CD14-positive monocyte (primary cell): ENCODE measurements at regions not wholly inside any gene's neighbourhood (a gene's known extent, or its start where the extent isn't known, plus 50 kb on each side); places are given as distances from the start of the nearest gene placed in this dataset.

Experiments used
- DNase-seq, 3 donors: peaks; one replicate each; pipeline ENCODE4 v3.0.0-alpha.2; 2011 to 2022
- H2AFZ ChIP-seq: 2 replicates; pipeline ENCODE4 v1.6.0; 2012; ENCODE audit warnings: mild to moderate bottlenecking, low read depth, low read length, inconsistent platforms; ENCODE audit not compliant: insufficient read depth, poor library complexity, severe bottlenecking
- H3K27ac ChIP-seq, 2 donors: 1 replicate in 1 of 2; 2 replicates in 1 of 2; pipeline ENCODE4 v1.5.1; 2012 to 2013; ENCODE audit warnings: low read length in 2 of 2, control low read depth in 1 of 2, inconsistent platforms in 1 of 2, low read depth in 1 of 2, mild to moderate bottlenecking in 1 of 2
- H3K27me3 ChIP-seq, 2 donors: one replicate each; pipeline versions ENCODE4 v1.6.0 to v1.6.1; 2011 to 2013; ENCODE audit warnings: low read length in 2 of 2; ENCODE audit not compliant: control insufficient read depth in 2 of 2, insufficient read depth in 2 of 2
- H3K36me3 ChIP-seq, 2 donors: replicated peaks in 1 of 2; 1 replicate in 1 of 2; 2 replicates in 1 of 2; pipeline versions ENCODE4 v1.5.1 to v1.6.1; 2012 to 2013; ENCODE audit warnings: low read length in 2 of 2, control low read depth in 1 of 2, inconsistent platforms in 1 of 2, mild to moderate bottlenecking in 1 of 2; ENCODE audit not compliant: insufficient read depth in 2 of 2, control insufficient read depth in 1 of 2
- H3K4me1 ChIP-seq, 2 donors: 1 replicate in 1 of 2; 2 replicates in 1 of 2; pipeline versions ENCODE4 v1.5.1 to v1.6.1; 2012 to 2013; ENCODE audit warnings: low read length in 2 of 2, control low read depth in 1 of 2, inconsistent platforms in 1 of 2, mild to moderate bottlenecking in 1 of 2, moderate library complexity in 1 of 2; ENCODE audit not compliant: insufficient read depth in 2 of 2, control insufficient read depth in 1 of 2
- H3K4me2 ChIP-seq: replicated peaks from 2 replicates; pipeline ENCODE3; 2012; ENCODE audit warnings: low read length, moderate library complexity, mild to moderate bottlenecking; ENCODE audit not compliant: poor library complexity, severe bottlenecking; ENCODE audit errors: extremely low read depth
- H3K4me3 ChIP-seq, 3 experiments: fragments of 200-600 bp in 1 of 3; sonication (generic) in 1 of 3; replicated peaks in 1 of 3; 1 replicate in 2 of 3; 2 replicates in 1 of 3; pipeline ENCODE4 v1.5.1; 2011 to 2013; ENCODE audit warnings: low read length in 3 of 3, mild to moderate bottlenecking in 3 of 3, control low read depth in 2 of 3, low read depth in 2 of 3, inconsistent platforms in 1 of 3, moderate library complexity in 1 of 3
- H3K79me2 ChIP-seq: 2 replicates; pipeline ENCODE4 v1.6.0; 2012; ENCODE audit warnings: mild to moderate bottlenecking, control low read depth, inconsistent platforms, low read length, moderate library complexity; ENCODE audit not compliant: insufficient read depth
- H3K9ac ChIP-seq: 2 replicates; pipeline ENCODE4 v1.6.0; 2017; ENCODE audit warnings: low read length, mild to moderate bottlenecking; ENCODE audit not compliant: insufficient read depth, poor library complexity, severe bottlenecking
- H3K9me3 ChIP-seq, 2 donors: replicated peaks in 1 of 2; 1 replicate in 1 of 2; 2 replicates in 1 of 2; pipeline versions ENCODE4 v1.5.1 to v1.6.1; 2012 to 2013; ENCODE audit warnings: low read length in 2 of 2, control low read depth in 1 of 2; ENCODE audit not compliant: control insufficient read depth in 1 of 2, insufficient read depth in 1 of 2
- H4K20me1 ChIP-seq: 2 replicates; pipeline ENCODE4 v1.6.0; 2012; ENCODE audit warnings: mild to moderate bottlenecking, low read length, control low read depth, moderate library complexity; ENCODE audit not compliant: insufficient read depth
- H3K27ac Mint-ChIP-seq, 7 donors: one replicate each; pipeline ENCODE4 v1.8.0; 2020; ENCODE audit warnings: mild to moderate bottlenecking in 7 of 7, mixed read lengths in 7 of 7, moderate library complexity in 6 of 7, inconsistent platforms in 2 of 7
- H3K27me3 Mint-ChIP-seq, 3 donors: one replicate each; pipeline ENCODE4 v1.8.0; 2021 to 2022; ENCODE audit warnings: low read depth in 3 of 3, mild to moderate bottlenecking in 3 of 3, mixed read lengths in 3 of 3, moderate library complexity in 3 of 3, inconsistent platforms in 1 of 3
- H3K36me3 Mint-ChIP-seq, 2 donors: one replicate each; pipeline ENCODE4 v1.8.0; 2020; ENCODE audit warnings: mixed read lengths in 2 of 2, inconsistent platforms in 1 of 2, mild to moderate bottlenecking in 1 of 2
- H3K4me1 Mint-ChIP-seq: one replicate; pipeline ENCODE4 v1.8.0; 2020; ENCODE audit warnings: mild to moderate bottlenecking, mixed read lengths
- H3K4me3 Mint-ChIP-seq, 2 donors: one replicate each; pipeline ENCODE4 v1.8.0; 2020; ENCODE audit warnings: mild to moderate bottlenecking in 2 of 2, mixed read lengths in 2 of 2, moderate library complexity in 1 of 2
- H3K9me3 Mint-ChIP-seq, 7 donors: one replicate each; pipeline ENCODE4 v1.8.0; 2020 to 2022; ENCODE audit warnings: mixed read lengths in 7 of 7, mild to moderate bottlenecking in 6 of 7, moderate library complexity in 6 of 7, inconsistent platforms in 2 of 7
- CTCF ChIP-seq: fragments of 200-600 bp; IDR thresholded peaks from one replicate; pipeline ENCODE4 v1.8.0; 2022; ENCODE audit warnings: antibody characterized with exemption, mild to moderate bottlenecking
- WGBS: methylation state at CpG from one replicate; pipeline ENCODE4 v1.1.5; 2013; ENCODE audit warnings: missing lambda C conversion rate; ENCODE audit not compliant: insufficient coverage; 5-methylcytosine and 5-hydroxymethylcytosine counted together
- intact Hi-C, 2 donors: fragments of 100-400 bp; cut with micrococcal nuclease; formaldehyde crosslinking; loops; one replicate each; pipeline versions ENCODE4 v1.15.0 to v1.15.1; 2023

- H3K4me3 Mint-ChIP-seq: no peak overlapping the region
- H3K27me3 ChIP-seq: no peaks in the 10 kb centered on the region
Observed at GRCh38 chr20:57025666-57026224, 240.7 kb downstream of the BMP7 start.

GRCh38 chr20:57027777-57028176, 238.7 kb downstream of the BMP7 start:
- H3K9ac ChIP-seq: no peak overlapping the region
- no peaks in the 10 kb centered on the region for H3K79me2 ChIP-seq
- WGBS: 50% methylated on average over 1 of the region's 5 CpGs
- no peak for TF ChIP-seq CTCF
- no peaks in the 10 kb centered on the region for H3K9me3 ChIP-seq
- intact Hi-C loops: no loop called here
- no peak overlapping the region for H3K27ac ChIP-seq
- H3K9me3 Mint-ChIP-seq: peaks cover 0 to 3% (median 0%) of the 10 kb centered on the region in 7 donors
- H3K27ac Mint-ChIP-seq: no peak overlapping the region
- H3K36me3 Mint-ChIP-seq: no peaks in the 10 kb centered on the region
- H2AFZ ChIP-seq: no peak overlapping the region
- no peak for DNase-seq
- H3K4me2 ChIP-seq: no peak overlapping the region
- no peaks in the 10 kb centered on the region for H4K20me1 ChIP-seq
- H3K4me1 Mint-ChIP-seq: no peaks in the 10 kb centered on the region
- peaks cover 4 to 9% (median 8%) of the 10 kb centered on the region in 3 donors for H3K27me3 Mint-ChIP-seq
- no peaks in the 10 kb centered on the region for H3K4me1 ChIP-seq
- H3K4me3 Mint-ChIP-seq: no peak overlapping the region
- no peaks in the 10 kb centered on the region for H3K36me3 ChIP-seq
- no peak overlapping the region for H3K4me3 ChIP-seq
- H3K27me3 ChIP-seq: no peaks in the 10 kb centered on the region

More at GRCh38 chr20:57025666-57026224, 240.7 kb downstream of the BMP7 start:
- H3K4me1 Mint-ChIP-seq: no peaks in the 10 kb centered on the region
- WGBS: no CpG with 5 or more reads among the region's 4 CpGs
- Histone ChIP-seq H3K4me3 (no peak overlapping the region), H2AFZ (no peak overlapping the region), H3K36me3 (no peaks in the 10 kb centered on the region), H3K9me3 (no peaks in the 10 kb centered on the region), H3K4me2 (no peak overlapping the region), H3K27ac (no peak overlapping the region), H4K20me1 (no peaks in the 10 kb centered on the region), H3K79me2 (no peaks in the 10 kb centered on the region), H3K9ac (no peak overlapping the region), H3K4me1 (no peaks in the 10 kb centered on the region)
- no peak for TF ChIP-seq CTCF
- intact Hi-C loops: no loop called here
- no peak overlapping the region for H3K27ac Mint-ChIP-seq
- DNase-seq: no peak
- peaks cover 0 to 3% (median 0%) of the 10 kb centered on the region in 7 donors for H3K9me3 Mint-ChIP-seq
- no peaks in the 10 kb centered on the region for H3K36me3 Mint-ChIP-seq
- H3K27me3 Mint-ChIP-seq: peaks cover 14 to 15% (median 14%) of the 10 kb centered on the region in 3 donors
